Loucy (cell line): ENCODE measurements at regions not wholly inside any gene's neighbourhood (a gene's known extent, or its start where the extent isn't known, plus 50 kb on each side); places are given as distances from the start of the nearest gene placed in this dataset.

ENCODE experiments used
- H2AFZ ChIP-seq: fragments of 200-600 bp; sonication (generic); 2 replicates; pipeline ENCODE4 v1.6.0; 2016; ENCODE audit warnings: antibody characterized with exemption, mild to moderate bottlenecking, low read length, moderate library complexity
- H3F3A ChIP-seq: fragments of 200-600 bp; 2 replicates; pipeline ENCODE4 v1.6.0; 2016; ENCODE audit warnings: antibody characterized with exemption, low read depth, mild to moderate bottlenecking
- H3K27me3 ChIP-seq: fragments of 200-600 bp; sonication (generic); 2 replicates; pipeline ENCODE4 v1.6.1; 2014; ENCODE audit warnings: low read length, mild to moderate bottlenecking; ENCODE audit not compliant: insufficient read depth, poor library complexity, severe bottlenecking
- H3K36me3 ChIP-seq: fragments of 200-600 bp; sonication (generic); 2 replicates; pipeline ENCODE4 v1.6.1; 2016; ENCODE audit warnings: low read length; ENCODE audit not compliant: insufficient read depth
- H3K4me1 ChIP-seq: fragments of 200-600 bp; sonication (generic); 2 replicates; pipeline ENCODE4 v1.5.1; 2014; ENCODE audit warnings: low read length, mild to moderate bottlenecking; ENCODE audit not compliant: insufficient read depth, poor library complexity, severe bottlenecking
- H3K4me2 ChIP-seq: fragments of 200-600 bp; sonication (generic); 2 replicates; pipeline ENCODE4 v1.6.0; 2014; ENCODE audit warnings: antibody characterized with exemption, low read length, low read depth, mild to moderate bottlenecking; ENCODE audit not compliant: poor library complexity, severe bottlenecking
- H3K4me3 ChIP-seq: fragments of 200-600 bp; sonication (generic); 2 replicates; pipeline ENCODE4 v1.5.1; 2014; ENCODE audit warnings: low read length, mild to moderate bottlenecking, mixed read lengths; ENCODE audit not compliant: poor library complexity, severe bottlenecking
- H3K79me2 ChIP-seq: fragments of 200-600 bp; sonication (generic); 2 replicates; pipeline ENCODE4 v1.6.1; 2014; ENCODE audit warnings: low read length; ENCODE audit not compliant: insufficient read depth
- H3K9ac ChIP-seq: fragments of 200-600 bp; sonication (generic); 2 replicates; pipeline ENCODE4 v1.6.0; 2014; ENCODE audit warnings: mild to moderate bottlenecking, low read depth, low read length, moderate library complexity; ENCODE audit not compliant: poor library complexity, severe bottlenecking
- H3K9me2 ChIP-seq: fragments of 200-600 bp; sonication (generic); replicated peaks from 2 replicates; pipeline ENCODE4 v1.6.1; 2016; ENCODE audit warnings: low read depth, low read length, mixed read lengths
- H3K9me3 ChIP-seq: fragments of 200-600 bp; sonication (generic); 2 replicates; pipeline ENCODE4 v1.6.1; 2014; ENCODE audit warnings: mild to moderate bottlenecking, antibody characterized with exemption, low read length, low read depth; ENCODE audit not compliant: insufficient read depth
- H4K20me1 ChIP-seq: fragments of 200-600 bp; sonication (generic); 2 replicates; pipeline ENCODE4 v1.6.0; 2014; ENCODE audit warnings: antibody characterized with exemption, low read length, mild to moderate bottlenecking; ENCODE audit not compliant: insufficient read depth, poor library complexity, severe bottlenecking
- CTCF ChIP-seq: fragments of 200-600 bp; sonication (generic); conservative IDR thresholded peaks from 2 replicates; pipeline ENCODE4 v1.5.1; 2014; ENCODE audit warnings: mild to moderate bottlenecking, antibody characterized with exemption, low read length
- EZH2phosphoT487 ChIP-seq: fragments of 200-600 bp; IDR thresholded peaks from 2 replicates; pipeline ENCODE4 v1.6.1; 2018; ENCODE audit warnings: antibody characterized with exemption, mild to moderate bottlenecking, moderate library complexity, borderline replicate concordance

- no peaks in the 10 kb centered on the region for H3K79me2 ChIP-seq
- H3K4me2 ChIP-seq, result no peak overlapping the region
- H3K9me3 ChIP-seq, result no peaks in the 10 kb centered on the region
- no peaks in the 10 kb centered on the region for H3F3A ChIP-seq
- H3K27me3 ChIP-seq, result no peaks in the 10 kb centered on the region
- no peak for TF ChIP-seq EZH2phosphoT487
- TF ChIP-seq CTCF, result no peak
- no peak overlapping the region for H3K9ac ChIP-seq
- no peak overlapping the region for H3K4me3 ChIP-seq
- H3K9me2 ChIP-seq, result no peaks in the 10 kb centered on the region
- H3K4me1 ChIP-seq, result no peaks in the 10 kb centered on the region
- H4K20me1 ChIP-seq, result no peaks in the 10 kb centered on the region
- H3K36me3 ChIP-seq, result no peaks in the 10 kb centered on the region
- H2AFZ ChIP-seq, result no peak overlapping the region
These were observed 493.6 kb downstream of the GADD45G start for GRCh38 chr9:90098408-90098807.

GRCh38 chr9:90099262-90099963 lies 494.6 kb downstream of the GADD45G start:
- no peaks in the 10 kb centered on the region for H3K36me3 ChIP-seq
- no peaks in the 10 kb centered on the region for H3K9me2 ChIP-seq
- no peak overlapping the region for H3K4me2 ChIP-seq
- H3K4me1 ChIP-seq, result no peaks in the 10 kb centered on the region
- TF ChIP-seq CTCF (peak; percentile 61), EZH2phosphoT487 (no peak)
- no peak overlapping the region for H2AFZ ChIP-seq
- H4K20me1 ChIP-seq, result no peaks in the 10 kb centered on the region
- no peaks in the 10 kb centered on the region for H3K79me2 ChIP-seq
- no peak overlapping the region for H3K9ac ChIP-seq
- no peaks in the 10 kb centered on the region for H3K27me3 ChIP-seq
- H3K4me3 ChIP-seq, result no peak overlapping the region
- H3F3A ChIP-seq, result no peaks in the 10 kb centered on the region
- no peaks in the 10 kb centered on the region for H3K9me3 ChIP-seq

GRCh38 chr9:90100014-90100413 lies 495.2 kb downstream of the GADD45G start:
- H3K9me2 ChIP-seq, result no peaks in the 10 kb centered on the region
- H3F3A ChIP-seq, result no peaks in the 10 kb centered on the region
- H2AFZ ChIP-seq, result no peak overlapping the region
- H4K20me1 ChIP-seq, result no peaks in the 10 kb centered on the region
- no peaks in the 10 kb centered on the region for H3K9me3 ChIP-seq
- H3K79me2 ChIP-seq, result no peaks in the 10 kb centered on the region
- no peak overlapping the region for H3K4me3 ChIP-seq
- H3K36me3 ChIP-seq, result no peaks in the 10 kb centered on the region
- no peaks in the 10 kb centered on the region for H3K27me3 ChIP-seq
- TF ChIP-seq CTCF, result no peak
- no peak for TF ChIP-seq EZH2phosphoT487
- H3K4me2 ChIP-seq, result no peak overlapping the region
- no peak overlapping the region for H3K9ac ChIP-seq
- H3K4me1 ChIP-seq, result no peaks in the 10 kb centered on the region
